Prostate gland (tissue), 2 donors: ENCODE measurements at regions not wholly inside any gene's neighbourhood (a gene's known extent, or its start where the extent isn't known, plus 50 kb on each side); places are given as distances from the start of the nearest gene placed in this dataset.

ENCODE experiments used
- DNase-seq: peaks from one replicate; pipeline ENCODE4 v3.0.0-alpha.2; 2019; ENCODE audit warnings: low spot score
- H3K27ac ChIP-seq, 2 donors: fragments of 200-600 bp; sonication (generic); 2 replicates each; pipeline ENCODE4 v1.5.1; 2017 to 2019
- H3K27me3 ChIP-seq: fragments of 200-600 bp; sonication (generic); replicated peaks from 2 replicates; pipeline ENCODE4 v1.5.1; 2019; ENCODE audit not compliant: insufficient read depth
- H3K36me3 ChIP-seq, 2 donors: fragments of 200-600 bp; sonication (generic); 1 replicate in 1 of 2; 2 replicates in 1 of 2; pipeline versions ENCODE4 v1.5.1 to v1.8.1; 2017 to 2019
- H3K4me1 ChIP-seq: fragments of 200-600 bp; sonication (generic); replicated peaks from 2 replicates; pipeline ENCODE4 v1.5.1; 2019
- H3K4me3 ChIP-seq, 2 donors: fragments of 200-600 bp; sonication (generic); 2 replicates each; pipeline ENCODE4 v1.5.1; 2017 to 2019
- H3K9me3 ChIP-seq: fragments of 200-600 bp; sonication (generic); 2 replicates; pipeline ENCODE4 v1.5.1; 2017
- POLR2A ChIP-seq: fragments of 450-650 bp; IDR thresholded peaks from one replicate; pipeline ENCODE4 v1.6.1; 2016; ENCODE audit warnings: antibody characterized with exemption, mild to moderate bottlenecking
- POLR2AphosphoS5 ChIP-seq: sonication (generic); formaldehyde crosslinking; IDR thresholded peaks from one replicate; pipeline ENCODE4 v1.6.1; 2017; ENCODE audit warnings: antibody characterized with exemption
- WGBS: methylation state at CpG from one replicate; pipeline ENCODE4 v1.1.5; 2018; 5-methylcytosine and 5-hydroxymethylcytosine counted together
- intact Hi-C: fragments of 100-400 bp; cut with DNase I; formaldehyde crosslinking; loops from one replicate; pipeline ENCODE4 v1.14.2; 2022
- TF ChIP-seq, protein P1 (sequence below), 4 experiments: fragments of 200-600 bp in 2 of 4; fragments of 450-650 bp in 2 of 4; sonication (generic) in 2 of 4; IDR thresholded peaks; 1 replicate in 3 of 4; 2 replicates in 1 of 4; pipeline ENCODE4 v1.5.1; 2016 to 2019; ENCODE audit warnings: antibody characterized with exemption in 4 of 4, mild to moderate bottlenecking in 2 of 4, moderate library complexity in 2 of 4

- H3K27ac ChIP-seq: no peak overlapping the region
- H3K27me3 ChIP-seq: no peaks in the 10 kb centered on the region
- 93% methylated on average over 24 of the region's 31 CpGs for WGBS
- intact Hi-C loops: no loop called here
- no peak overlapping the region for H3K4me3 ChIP-seq
- H3K4me1 ChIP-seq: no peaks in the 10 kb centered on the region
- no peaks in the 10 kb centered on the region for H3K36me3 ChIP-seq
- DNase-seq: no peak
- H3K9me3 ChIP-seq: no peaks in the 10 kb centered on the region
- TF ChIP-seq, protein P1, sequence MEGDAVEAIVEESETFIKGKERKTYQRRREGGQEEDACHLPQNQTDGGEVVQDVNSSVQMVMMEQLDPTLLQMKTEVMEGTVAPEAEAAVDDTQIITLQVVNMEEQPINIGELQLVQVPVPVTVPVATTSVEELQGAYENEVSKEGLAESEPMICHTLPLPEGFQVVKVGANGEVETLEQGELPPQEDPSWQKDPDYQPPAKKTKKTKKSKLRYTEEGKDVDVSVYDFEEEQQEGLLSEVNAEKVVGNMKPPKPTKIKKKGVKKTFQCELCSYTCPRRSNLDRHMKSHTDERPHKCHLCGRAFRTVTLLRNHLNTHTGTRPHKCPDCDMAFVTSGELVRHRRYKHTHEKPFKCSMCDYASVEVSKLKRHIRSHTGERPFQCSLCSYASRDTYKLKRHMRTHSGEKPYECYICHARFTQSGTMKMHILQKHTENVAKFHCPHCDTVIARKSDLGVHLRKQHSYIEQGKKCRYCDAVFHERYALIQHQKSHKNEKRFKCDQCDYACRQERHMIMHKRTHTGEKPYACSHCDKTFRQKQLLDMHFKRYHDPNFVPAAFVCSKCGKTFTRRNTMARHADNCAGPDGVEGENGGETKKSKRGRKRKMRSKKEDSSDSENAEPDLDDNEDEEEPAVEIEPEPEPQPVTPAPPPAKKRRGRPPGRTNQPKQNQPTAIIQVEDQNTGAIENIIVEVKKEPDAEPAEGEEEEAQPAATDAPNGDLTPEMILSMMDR (IDR thresholded peaks at IDR 0.05): no peak
- no peak for TF ChIP-seq POLR2A
- no peak for TF ChIP-seq POLR2AphosphoS5
These were observed 90.8 kb upstream of the NRG3 start for GRCh38 chr10:81784111-81784597.

DNA sequence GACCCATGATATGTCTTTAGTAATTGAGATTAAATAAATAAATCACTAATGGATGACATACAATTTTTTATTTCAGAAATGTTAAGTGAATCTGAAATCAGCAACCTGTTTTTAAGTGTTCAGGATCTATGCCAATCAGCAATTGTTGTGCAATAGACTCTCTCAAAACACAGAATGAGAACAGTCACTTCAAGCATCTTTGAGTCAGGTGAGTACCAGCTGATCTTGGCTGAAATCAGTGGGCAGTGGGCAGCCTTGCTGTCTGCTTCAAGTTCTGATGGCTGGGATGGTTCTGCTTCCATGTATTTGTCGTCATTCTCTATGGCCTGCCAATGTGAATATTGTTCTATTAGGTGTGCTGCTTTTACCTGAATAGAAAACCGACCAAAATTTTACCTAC lies 82.3 kb upstream of the NRG3 start:
- Histone ChIP-seq H3K27ac (no peak overlapping the region), H3K36me3 (no peaks in the 10 kb centered on the region), H3K4me1 (no peaks in the 10 kb centered on the region), H3K9me3 (no peaks in the 10 kb centered on the region), H3K4me3 (no peak overlapping the region), H3K27me3 (no peaks in the 10 kb centered on the region)
- TF ChIP-seq POLR2A (no peak), POLR2AphosphoS5 (no peak)
- TF ChIP-seq, protein P1 (IDR thresholded peaks at IDR 0.05): no peak
- intact Hi-C loops: no loop called here
- 72% methylated on average over 2 of the region's 2 CpGs for WGBS
- no peak for DNase-seq

DNA sequence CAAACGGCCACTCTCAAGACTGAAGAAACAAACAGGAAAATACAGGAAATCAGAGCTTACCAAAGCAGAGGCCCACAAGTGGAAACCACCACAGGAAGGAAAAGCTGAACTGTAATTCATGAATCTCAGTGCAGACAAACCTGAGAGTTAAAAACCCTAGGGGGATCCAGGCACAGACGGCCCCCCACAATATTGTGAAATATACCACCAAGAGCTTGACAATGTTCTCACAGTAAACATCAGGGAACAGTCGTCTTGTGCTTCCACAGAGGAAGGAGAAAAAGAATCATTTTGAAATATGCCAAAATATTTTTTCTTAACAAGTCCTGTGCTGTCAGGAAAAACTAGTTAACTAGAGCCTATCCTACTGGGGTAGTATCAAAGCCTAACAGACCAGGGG lies 68.2 kb upstream of the NRG3 start:
- no peaks in the 10 kb centered on the region for H3K9me3 ChIP-seq
- H3K27ac ChIP-seq: no peak overlapping the region
- no peaks in the 10 kb centered on the region for H3K36me3 ChIP-seq
- no peak overlapping the region for H3K4me3 ChIP-seq
- intact Hi-C loops: no loop called here
- TF ChIP-seq, protein P1 (IDR thresholded peaks at IDR 0.05): no peak
- no peaks in the 10 kb centered on the region for H3K27me3 ChIP-seq
- no peak for DNase-seq
- no peaks in the 10 kb centered on the region for H3K4me1 ChIP-seq
- WGBS: 62% methylated on average over 3 of the region's 3 CpGs

GRCh38 chr10:81814842-81815241 lies 60.2 kb upstream of the NRG3 start:
- H3K9me3 ChIP-seq: no peaks in the 10 kb centered on the region
- 91% methylated on average over 2 of the region's 2 CpGs for WGBS
- no peak overlapping the region for H3K4me3 ChIP-seq
- DNase-seq: no peak
- TF ChIP-seq POLR2AphosphoS5 (no peak), POLR2A (no peak)
- TF ChIP-seq, protein P1 (IDR thresholded peaks at IDR 0.05): no peak
- intact Hi-C loops: no loop called here
- H3K27ac ChIP-seq: no peak overlapping the region
- H3K36me3 ChIP-seq: no peaks in the 10 kb centered on the region
- no peaks in the 10 kb centered on the region for H3K4me1 ChIP-seq
- H3K27me3 ChIP-seq: no peaks in the 10 kb centered on the region

- no peak overlapping the region for H3K27ac ChIP-seq
- H3K4me1 ChIP-seq: no peaks in the 10 kb centered on the region
- no peak for DNase-seq
- no peaks in the 10 kb centered on the region for H3K9me3 ChIP-seq
- H3K36me3 ChIP-seq: no peaks in the 10 kb centered on the region
- TF ChIP-seq POLR2AphosphoS5 (no peak), POLR2A (no peak)
- TF ChIP-seq, protein P1 (IDR thresholded peaks at IDR 0.05): no peak
- H3K27me3 ChIP-seq: no peaks in the 10 kb centered on the region
- no peak overlapping the region for H3K4me3 ChIP-seq
- 70% methylated on average over 9 of the region's 9 CpGs for WGBS
- intact Hi-C loops: no loop called here
These were observed 57.3 kb upstream of the NRG3 start for GRCh38 chr10:81817596-81818170.
